Adrenal gland (tissue), 5 donors: ENCODE measurements at regions not wholly inside any gene's neighbourhood (a gene's known extent, or its start where the extent isn't known, plus 50 kb on each side); places are given as distances from the start of the nearest gene placed in this dataset.

ENCODE experiments used
- CTCF ChIP-seq, 6 experiments: fragments of 450-650 bp in 4 of 6; fragments of 200-600 bp in 2 of 6; sonication (generic) in 1 of 6; IDR thresholded peaks; 1 replicate in 5 of 6; 2 replicates in 1 of 6; pipeline versions ENCODE4 v1.5.1 to v1.8.0; 2016 to 2021; ENCODE audit warnings: antibody characterized with exemption in 6 of 6, mild to moderate bottlenecking in 2 of 6, moderate library complexity in 1 of 6
- POLR2A ChIP-seq, 2 donors: fragments of 450-650 bp; IDR thresholded peaks; one replicate each; pipeline ENCODE4 v1.6.1; 2017; ENCODE audit warnings: antibody characterized with exemption in 2 of 2, mild to moderate bottlenecking in 2 of 2, moderate library complexity in 1 of 2
- donor health status: DM: no; HTN: no; CAD: no.

GRCh38 chr4:137703195-137703594, 170.9 kb upstream of the PCDH18 start:
- TF ChIP-seq CTCF (IDR thresholded peaks at IDR 0.05) (no peak), POLR2A (IDR thresholded peaks at IDR 0.05) (no peak)
